K562 (cell line): ENCODE measurements at regions not wholly inside any gene's neighbourhood (a gene's known extent, or its start where the extent isn't known, plus 50 kb on each side); places are given as distances from the start of the nearest gene placed in this dataset.

Experiments used
- ATAC-seq: fragments of 200-7000 bp; cut with Tn5 transposase; 3 replicates; pipeline ENCODE4 v1.9.1; 2020; ENCODE audit warnings: moderate library complexity
- BruUV-seq: library from RNA; stranded (reverse); fragments of 400-500 nt; replicated peaks from 2 replicates; lab custom pipeline; 2021; lab: Mats Ljungman, UMichigan
- CTCF ChIA-PET: fragments of 300-600 bp; formaldehyde crosslinking; extraction: SDS; loops from one replicate; lab custom pipeline; 2021; ENCODE audit warnings: low intra/inter-chr PET ratio; lab: Yijun Ruan, JAX
- POLR2A ChIA-PET: fragments of 300-600, 350-650 bp; sonication (Branson Sonifier 250); formaldehyde crosslinking; extraction: SDS; loops from one replicate; lab custom pipeline; 2021; ENCODE audit warnings: antibody characterized with exemption, inconsistent platforms; lab: Yijun Ruan, JAX
- DNase-seq, 4 experiments: peaks; one replicate each; pipeline versions ENCODE4 v3.0.0 to v3.0.0-alpha.2; 2011 to 2018; ENCODE audit warnings: low spot score in 3 of 4, mixed read lengths in 3 of 4; ENCODE audit errors: extremely low read depth in 1 of 4
- FAIRE-seq: peaks from 2 replicates; lab custom pipeline; 2011; peaks lifted over from hg19 to GRCh38; lab: Jason Lieb, UNC
- H2AFZ ChIP-seq: 2 replicates; pipeline ENCODE4 v1.6.0; 2011; ENCODE audit warnings: low read depth, low read length, control low read depth, inconsistent platforms
- H3K27ac ChIP-seq: fragments of 200-600 bp; 3 replicates; pipeline ENCODE4 v1.8.0; 2011; ENCODE audit warnings: low read depth, mild to moderate bottlenecking, control low read depth, inconsistent platforms, low read length, moderate library complexity, mixed read lengths; ENCODE audit errors: extremely low read depth
- H3K27me3 ChIP-seq, 2 experiments: fragments of 300-600 bp in 1 of 2; 2 replicates in 1 of 2; 3 replicates in 1 of 2; pipeline versions ENCODE4 v1.6.0 to v1.8.0; 2011; ENCODE audit warnings: inconsistent platforms in 2 of 2, low read length in 2 of 2, mild to moderate bottlenecking in 1 of 2, mixed read lengths in 1 of 2, moderate library complexity in 1 of 2; ENCODE audit not compliant: control insufficient read depth in 2 of 2, insufficient read depth in 2 of 2
- H3K36me3 ChIP-seq: fragments of 300-600 bp; 3 replicates; pipeline ENCODE4 v1.8.0; 2011; ENCODE audit warnings: mild to moderate bottlenecking, low read length, inconsistent platforms; ENCODE audit not compliant: control insufficient read depth, insufficient read depth
- H3K4me1 ChIP-seq, 2 experiments: fragments of 200-600 bp in 1 of 2; replicated peaks in 1 of 2; 2 replicates in 1 of 2; 3 replicates in 1 of 2; pipeline versions ENCODE4 v1.5.1 to v1.8.0; 2011; ENCODE audit warnings: inconsistent platforms in 2 of 2, low read length in 2 of 2, mild to moderate bottlenecking in 1 of 2, mixed read lengths in 1 of 2, moderate library complexity in 1 of 2; ENCODE audit not compliant: control insufficient read depth in 2 of 2, insufficient read depth in 2 of 2
- H3K4me2 ChIP-seq: 2 replicates; pipeline ENCODE4 v1.6.1; 2011; ENCODE audit warnings: low read length, control low read depth, inconsistent platforms, mixed read lengths; ENCODE audit not compliant: insufficient read depth
- H3K4me3 ChIP-seq: fragments of 200-600 bp; sonication (generic), shearing (Covaris generic); 2 replicates; pipeline ENCODE4 v1.5.1; 2016; ENCODE audit warnings: control low read depth, inconsistent platforms
- H3K79me2 ChIP-seq: fragments of 200-600 bp; 3 replicates; pipeline ENCODE4 v1.8.0; 2011; ENCODE audit warnings: low read length, inconsistent platforms; ENCODE audit not compliant: control insufficient read depth, insufficient read depth
- H3K9ac ChIP-seq, 2 experiments: 2 replicates each; pipeline versions ENCODE4 v1.6.0 to v1.6.1; 2011; ENCODE audit warnings: low read depth in 2 of 2, low read length in 2 of 2, control low read depth in 1 of 2, inconsistent platforms in 1 of 2, mild to moderate bottlenecking in 1 of 2, mixed read lengths in 1 of 2; ENCODE audit not compliant: insufficient read depth in 1 of 2
- H3K9me1 ChIP-seq: one replicate; pipeline ENCODE4 v1.6.0; 2011; ENCODE audit warnings: inconsistent platforms, mild to moderate bottlenecking, low read length, moderate library complexity; ENCODE audit not compliant: control insufficient read depth, insufficient read depth
- H3K9me3 ChIP-seq: replicated peaks from 2 replicates; pipeline ENCODE4 v1.5.1; 2011; ENCODE audit warnings: low read depth, low read length, inconsistent platforms; ENCODE audit not compliant: control insufficient read depth, insufficient read depth
- H4K20me1 ChIP-seq: replicated peaks from 2 replicates; pipeline ENCODE4 v1.6.1; 2011; ENCODE audit warnings: low read length, inconsistent platforms, mixed read lengths; ENCODE audit not compliant: control insufficient read depth, insufficient read depth
- ARHGAP35 ChIP-seq: fragments of 450-650 bp; IDR thresholded peaks from 2 replicates; pipeline ENCODE4 v1.6.1; 2018; ENCODE audit not compliant: partially characterized antibody
- DLX4 ChIP-seq: fragments of 250-450 bp; sonication (Bioruptor Pico); IDR thresholded peaks from 2 replicates; pipeline ENCODE4 v1.6.1; 2021; ENCODE audit warnings: mild to moderate bottlenecking
- EP400 ChIP-seq: fragments of 450-650 bp; IDR thresholded peaks from 2 replicates; pipeline ENCODE4 v1.6.1; 2017; ENCODE audit warnings: antibody characterized with exemption, mild to moderate bottlenecking, moderate library complexity
- NR2C1 ChIP-seq, 2 experiments: fragments of 450-650 bp; IDR thresholded peaks; 2 replicates each; pipeline ENCODE4 v1.6.1; 2017; ENCODE audit warnings: mild to moderate bottlenecking in 2 of 2, antibody characterized with exemption in 1 of 2, inconsistent platforms in 1 of 2, missing compliant biosample characterization in 1 of 2, missing genetic modification characterization in 1 of 2
- PHF20 ChIP-seq: fragments of 450-650 bp; IDR thresholded peaks from 2 replicates; pipeline ENCODE4 v1.6.1; 2018; ENCODE audit not compliant: partially characterized antibody
- SAP30 ChIP-seq: fragments of 200-600 bp; sonication (generic); IDR thresholded peaks from 2 replicates; pipeline ENCODE4 v1.6.1; 2012; ENCODE audit warnings: borderline replicate concordance, low read depth, mild to moderate bottlenecking, moderate library complexity, low read length, control low read depth, inconsistent platforms; ENCODE audit not compliant: insufficient read depth, poor library complexity, severe bottlenecking
- SIN3B ChIP-seq: fragments of 450-650 bp; IDR thresholded peaks from 2 replicates; pipeline ENCODE4 v1.6.1; 2017; ENCODE audit warnings: low read depth, mild to moderate bottlenecking, moderate library complexity
- SPI1 ChIP-seq: IDR thresholded peaks from 2 replicates; pipeline ENCODE4 v1.6.1; 2011; ENCODE audit warnings: low read depth, low read length, control low read depth, borderline replicate concordance
- SREBF1 ChIP-seq: fragments of 150-350 bp; IDR thresholded peaks from 2 replicates; pipeline ENCODE4 v1.6.1; 2014; ENCODE audit warnings: antibody characterized with exemption, low read depth, low read length, borderline replicate concordance
- TFAM ChIP-seq: fragments of 250-450 bp; sonication (Bioruptor Pico); conservative IDR thresholded peaks from 2 replicates; pipeline ENCODE4 v1.5.0; 2021; ENCODE audit warnings: mild to moderate bottlenecking, moderate library complexity
- U2AF2 ChIP-seq: fragments of 200-400 bp; formaldehyde crosslinking; optimal IDR thresholded peaks from 2 replicates; pipeline ENCODE3; 2017; ENCODE audit warnings: low read depth, mild to moderate bottlenecking, low read length
- ZKSCAN8 ChIP-seq: fragments of 200-800 bp; sonication (Bioruptor generic); IDR thresholded peaks from 2 replicates; pipeline ENCODE4 v1.6.1; 2016; ENCODE audit warnings: missing genetic modification characterization, missing compliant biosample characterization
- ZNF408 ChIP-seq: fragments of 250-450 bp; sonication (Bioruptor Pico); IDR thresholded peaks from 2 replicates; pipeline ENCODE4 v1.4.0; 2020; ENCODE audit warnings: low read depth, mild to moderate bottlenecking, moderate library complexity
- WGBS: fragments of 100-300 bp; shearing (Covaris generic); methylation state at CpG from one replicate; pipeline ENCODE4 v1.1.6; 2016; ENCODE audit warnings: low coverage, mixed read lengths; ENCODE audit not compliant: insufficient coverage; ENCODE audit errors: missing lambda C conversion rate; 5-methylcytosine and 5-hydroxymethylcytosine counted together
- in situ Hi-C: fragments of 300-500 bp; cut with MboI; formaldehyde crosslinking; loops from 4 replicates; pipeline ENCODE4 v1.15.0; 2018; ENCODE audit warnings: inconsistent platforms, mixed read lengths
- intact Hi-C: fragments of 100-400 bp; cut with micrococcal nuclease; formaldehyde crosslinking; loops from 2 replicates; pipeline ENCODE4 v1.14.2; 2022

- BruUV-seq: no TSS peak
These were observed 270.5 kb downstream of the BMP2 start for GRCh38 chr20:7038029-7038428.

DNA sequence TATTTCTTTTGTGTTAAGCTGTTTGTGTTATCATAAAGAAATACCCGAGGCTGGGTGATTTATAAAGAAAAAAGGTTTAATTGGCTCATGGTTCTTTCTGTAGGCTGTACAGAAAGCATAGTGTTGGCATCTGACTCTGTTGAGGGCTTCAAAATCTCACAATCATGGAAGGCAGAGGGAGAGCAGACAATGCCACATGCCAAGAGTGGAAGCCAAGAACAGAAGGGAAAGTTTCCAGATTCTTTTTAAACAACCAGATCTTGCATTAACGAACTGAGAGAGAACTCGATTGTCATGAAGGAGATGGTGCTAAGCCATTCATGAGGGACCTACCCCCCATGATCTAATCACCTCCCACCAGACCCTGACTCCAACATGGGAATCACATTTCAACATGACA is 290.1 kb downstream of the BMP2 start:
- no TSS peak for BruUV-seq
- H3K27ac ChIP-seq: no peak overlapping the region
- H4K20me1 ChIP-seq: no peaks in the 10 kb centered on the region
- DNase-seq: no peak
- no peaks in the 10 kb centered on the region for H3K79me2 ChIP-seq
- POLR2A ChIA-PET: no interaction called here
- H3K36me3 ChIP-seq: no peaks in the 10 kb centered on the region
- no peak overlapping the region for H2AFZ ChIP-seq
- H3K4me2 ChIP-seq: no peak overlapping the region
- no peak overlapping the region for H3K9ac ChIP-seq
- H3K9me3 ChIP-seq: no peaks in the 10 kb centered on the region
- in situ Hi-C loops (no loop called here), intact Hi-C loops (no loop called here)
- ATAC-seq: no peak
- H3K4me3 ChIP-seq: no peak overlapping the region
- no peaks in the 10 kb centered on the region for H3K4me1 ChIP-seq
- TF ChIP-seq ARHGAP35 (no peak), ZNF408 (no peak), SIN3B (no peak)
- WGBS: 0% methylated on average over 3 of the region's 3 CpGs
- CTCF ChIA-PET: no interaction called here
- H3K9me1 ChIP-seq: no peaks in the 10 kb centered on the region
- H3K27me3 ChIP-seq: no peaks in the 10 kb centered on the region
- FAIRE-seq: no peak

More at GRCh38 chr20:7038029-7038428, 270.5 kb downstream of the BMP2 start:
- no peak overlapping the region for H3K9ac ChIP-seq
- in situ Hi-C loops: no loop called here
- 0% methylated on average over 2 of the region's 2 CpGs for WGBS
- H3K27me3 ChIP-seq: no peaks in the 10 kb centered on the region
- POLR2A ChIA-PET: no interaction called here
- H3K27ac ChIP-seq: no peak overlapping the region
- H4K20me1 ChIP-seq: no peaks in the 10 kb centered on the region
- intact Hi-C loops: no loop called here
- no peaks in the 10 kb centered on the region for H3K9me1 ChIP-seq
- no peak overlapping the region for H3K4me2 ChIP-seq
- TF ChIP-seq U2AF2: no peak
- TF ChIP-seq PHF20: no peak
- TF ChIP-seq SAP30: no peak
- no peak for TF ChIP-seq TFAM (CRISPR knock-in tag)
- no peak for TF ChIP-seq ZKSCAN8 (CRISPR knock-in tag)
- no peak for TF ChIP-seq DLX4 (CRISPR knock-in tag)
- no peak for TF ChIP-seq NR2C1 (IDR thresholded peaks at IDR 0.05)
- TF ChIP-seq NR2C1 (tag; IDR thresholded peaks at IDR 0.05): no peak
- TF ChIP-seq SREBF1: no peak
- no peak for TF ChIP-seq EP400
- TF ChIP-seq SPI1: no peak
- ATAC-seq (no peak), FAIRE-seq (no peak), DNase-seq (no peak)
- H3K4me1 ChIP-seq: no peaks in the 10 kb centered on the region
- no peak overlapping the region for H3K4me3 ChIP-seq
- H2AFZ ChIP-seq: no peak overlapping the region
- no peaks in the 10 kb centered on the region for H3K9me3 ChIP-seq
- CTCF ChIA-PET: no interaction called here
- H3K36me3 ChIP-seq: no peaks in the 10 kb centered on the region
- H3K79me2 ChIP-seq: no peaks in the 10 kb centered on the region
